Renal pelvis (tissue), 1 donor: ENCODE measurements at regions not wholly inside any gene's neighbourhood (a gene's known extent, or its start where the extent isn't known, plus 50 kb on each side); places are given as distances from the start of the nearest gene placed in this dataset.

Experiments
- DNase-seq: peaks from one replicate; pipeline ENCODE4 v3.0.0-alpha.2; 2013

DNA sequence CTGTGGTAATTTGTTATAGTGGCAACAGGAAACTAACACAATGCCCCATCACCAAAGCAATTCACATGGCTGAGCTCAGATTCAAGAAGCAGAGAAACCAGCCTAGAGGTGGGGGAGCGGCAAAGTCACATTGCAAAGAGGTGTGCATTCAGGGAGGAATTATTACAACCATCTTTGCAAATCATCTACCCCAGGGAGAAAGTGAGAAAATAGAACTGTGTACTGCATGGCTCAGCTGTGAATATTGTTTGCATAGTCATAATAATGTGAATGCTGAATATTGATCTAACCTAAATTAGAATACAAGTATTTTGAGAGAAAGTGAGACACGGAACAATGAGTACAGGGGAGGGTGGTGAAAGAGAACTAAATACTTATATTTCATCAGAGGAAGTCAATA lies 387.9 kb downstream of the BCOR start:
- DNase-seq: no peak

DNA sequence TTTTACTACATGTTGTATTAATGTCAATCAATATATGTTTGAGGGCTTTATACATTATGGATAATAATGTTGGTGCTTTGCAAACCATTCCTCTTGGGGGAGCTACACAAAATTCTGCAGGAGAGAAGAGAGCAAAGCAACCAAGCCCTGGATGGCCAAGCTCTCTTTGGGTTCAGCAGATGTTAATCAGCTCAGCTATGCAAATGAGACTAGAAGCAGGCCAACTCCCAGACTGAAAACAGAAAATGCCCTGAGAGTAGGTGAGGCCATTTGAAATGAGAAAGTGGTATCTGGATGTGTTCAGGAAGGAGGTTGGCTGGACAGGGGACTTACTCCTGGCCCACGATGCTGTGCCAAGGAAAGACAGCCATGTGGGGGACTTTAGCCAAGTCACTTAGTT lies 387.0 kb downstream of the BCOR start:
- no peak for DNase-seq

DNA sequence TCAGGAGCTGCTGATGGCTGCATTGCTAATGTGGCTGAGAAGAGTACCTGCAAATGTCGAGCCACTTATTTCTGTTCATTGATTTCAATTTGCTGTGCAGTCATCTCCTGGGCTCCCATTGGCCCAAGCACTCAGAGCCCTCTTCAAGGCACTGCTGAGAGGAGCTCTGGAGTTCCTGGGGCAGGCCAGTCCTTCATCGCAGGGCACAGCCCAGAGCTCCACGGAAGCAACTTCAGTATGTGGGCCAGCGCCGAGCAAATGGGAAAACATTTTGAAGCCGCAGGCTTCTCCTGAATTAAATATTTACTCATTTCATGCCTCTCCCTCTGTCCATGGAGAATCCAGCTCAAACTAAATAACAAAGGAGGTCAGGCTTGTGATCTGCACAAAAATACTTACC lies 383.3 kb downstream of the BCOR start:
- DNase-seq: no peak

GRCh38 chrX:39716401-39716800 lies 381.4 kb downstream of the BCOR start:
- no peak for DNase-seq

DNA sequence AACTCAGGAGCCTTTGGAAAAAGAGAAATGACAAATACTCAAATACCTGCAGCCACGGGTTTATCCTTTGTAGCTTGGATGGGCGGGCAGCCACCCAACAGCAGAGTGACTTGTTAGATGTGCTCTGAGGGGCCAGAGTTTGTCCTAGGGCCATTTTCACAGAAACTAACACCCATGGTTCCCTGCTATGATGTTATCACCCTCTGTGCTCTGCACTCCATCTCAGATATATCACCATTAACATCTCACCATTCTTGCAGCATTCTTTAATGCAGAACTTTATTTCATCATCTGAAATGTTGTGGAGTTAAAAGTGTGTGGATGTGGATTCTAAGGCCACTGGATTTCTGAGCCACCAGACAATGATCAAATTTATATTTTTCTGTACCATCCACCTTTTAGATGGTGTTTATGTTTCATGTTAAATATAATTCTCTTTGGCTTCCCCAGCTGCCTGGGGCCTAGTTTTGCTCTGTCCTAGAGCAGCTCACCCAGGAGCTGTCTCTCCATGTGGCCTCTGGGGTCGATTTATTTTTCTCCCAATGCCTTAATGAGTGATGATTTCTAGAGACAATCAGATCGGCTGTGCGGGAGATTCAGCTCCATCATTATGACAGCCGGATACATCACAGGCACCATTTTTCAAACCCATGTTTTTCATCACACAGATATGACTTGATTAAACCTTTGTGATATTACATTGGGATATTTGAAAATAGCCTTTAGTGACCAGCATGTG lies 380.8 kb downstream of the BCOR start:
- no peak for DNase-seq

GRCh38 chrX:39718981-39719380 lies 378.8 kb downstream of the BCOR start:
- DNase-seq: no peak

GRCh38 chrX:39720945-39721344 lies 376.8 kb downstream of the BCOR start:
- DNase-seq: no peak

- DNase-seq: no peak
Measured at GRCh38 chrX:39721566-39722279, 376.0 kb downstream of the BCOR start.

DNA sequence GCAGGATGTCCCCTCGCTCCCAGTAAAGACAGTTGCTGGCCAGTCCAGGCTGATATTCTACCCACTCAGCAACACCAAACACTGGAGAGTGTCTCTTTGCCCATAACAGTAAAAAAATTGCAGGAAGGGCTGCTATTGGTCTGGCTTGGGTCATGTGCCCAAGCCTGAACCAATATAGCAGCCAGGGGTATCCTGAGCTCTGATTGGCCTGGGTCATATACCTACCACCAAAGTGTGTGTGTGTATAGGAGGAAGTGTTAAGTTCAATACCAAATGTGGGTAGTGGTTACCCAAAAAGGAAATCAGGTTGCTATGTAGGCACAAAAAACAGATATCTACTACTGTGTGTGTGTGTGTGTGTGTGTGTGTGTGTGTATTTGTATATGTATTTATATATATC lies 373.2 kb downstream of the BCOR start:
- DNase-seq: no peak

DNA sequence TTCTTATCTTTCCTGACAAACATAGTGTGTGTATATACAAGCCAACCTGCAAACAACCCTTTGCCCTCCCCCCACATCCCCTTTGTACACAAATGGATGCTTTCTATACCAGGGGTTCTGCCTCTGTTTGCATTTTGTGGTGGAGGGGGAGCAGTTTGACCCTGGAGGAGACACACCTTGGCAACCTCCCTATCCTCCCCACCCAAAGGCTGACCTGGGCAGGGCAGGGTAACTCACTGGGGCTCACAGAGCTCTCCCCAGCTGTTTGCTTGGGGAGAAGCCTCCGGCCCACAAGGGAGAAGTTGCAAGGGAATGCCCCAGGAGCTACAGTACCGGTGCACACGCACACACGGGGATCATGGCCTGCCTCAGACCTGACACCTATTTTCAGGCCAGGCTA lies 372.6 kb downstream of the BCOR start:
- no peak for DNase-seq

DNA sequence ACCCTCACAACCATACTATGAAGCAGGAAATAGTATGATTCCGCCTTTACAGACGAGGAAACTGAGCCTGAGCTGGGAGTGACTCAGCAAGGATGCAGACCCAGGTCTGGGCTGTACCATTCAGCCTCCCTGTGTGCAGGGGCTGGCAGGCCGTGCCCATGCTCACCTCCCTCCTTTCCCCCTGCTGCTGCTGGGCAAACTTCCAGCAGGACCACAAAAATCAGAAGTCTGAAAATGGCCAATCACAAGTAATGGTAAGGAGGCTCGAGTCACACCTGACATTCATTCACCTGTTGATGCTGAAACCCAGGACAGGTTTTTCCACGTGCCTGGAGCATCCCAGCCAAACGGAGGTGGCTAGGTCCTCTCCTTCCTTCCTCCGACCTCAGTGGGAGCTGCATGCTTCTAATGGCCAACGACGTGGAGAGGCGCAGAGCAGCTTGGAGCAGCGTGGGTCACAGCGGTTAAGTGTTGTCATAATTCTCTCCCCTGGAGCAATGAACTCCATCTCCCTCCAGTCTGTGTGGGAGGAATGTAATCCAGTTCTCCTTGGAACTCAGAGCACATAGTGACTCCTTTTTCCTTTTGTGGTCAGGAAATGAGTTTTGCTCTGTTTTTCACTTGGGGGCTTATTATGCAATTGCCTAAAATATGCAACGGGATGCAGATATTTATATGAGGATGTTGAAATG lies 371.7 kb downstream of the BCOR start:
- peak; percentile 78 for DNase-seq

GRCh38 chrX:39726771-39727170 lies 371.0 kb downstream of the BCOR start:
- peak; percentile 66 for DNase-seq

GRCh38 chrX:39728025-39728424 lies 369.7 kb downstream of the BCOR start:
- no peak for DNase-seq

GRCh38 chrX:39728852-39729598 lies 368.7 kb downstream of the BCOR start:
- DNase-seq: no peak

- no peak for DNase-seq
Measured at GRCh38 chrX:39729981-39730661, 367.6 kb downstream of the BCOR start.

DNA sequence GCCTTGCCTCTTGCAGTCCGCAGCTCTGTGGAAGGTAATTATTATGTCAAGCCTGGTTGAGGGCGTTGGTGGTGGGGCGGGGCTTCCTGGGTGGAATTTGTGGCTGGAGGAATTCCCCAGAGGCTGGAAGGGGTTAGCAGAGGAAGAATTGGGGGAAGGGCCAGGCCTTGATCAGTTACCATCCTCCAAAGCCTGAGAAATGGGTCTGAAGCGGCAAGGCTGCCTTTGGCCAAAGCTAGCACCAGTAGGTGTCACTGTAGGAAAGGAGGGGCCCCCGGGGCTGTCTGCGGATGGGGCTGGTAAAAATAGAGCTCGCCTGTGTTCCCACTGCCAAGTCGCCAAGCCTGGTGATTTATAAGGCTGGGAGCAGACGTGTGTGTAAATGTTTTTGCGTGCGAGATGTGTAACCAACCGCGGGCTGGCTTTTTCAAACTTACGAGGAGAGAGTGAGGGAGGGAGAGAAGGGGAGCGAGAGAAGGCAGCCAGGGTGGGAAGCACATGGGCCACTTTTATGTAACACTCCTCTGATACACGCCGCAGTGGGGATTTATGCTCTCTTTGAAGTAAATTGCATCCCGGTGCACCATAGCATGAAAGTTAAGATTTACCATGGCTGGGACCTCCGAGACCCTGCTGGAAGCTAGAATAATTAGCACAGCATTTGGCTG lies 367.0 kb downstream of the BCOR start:
- peak; percentile 87 for DNase-seq

DNA sequence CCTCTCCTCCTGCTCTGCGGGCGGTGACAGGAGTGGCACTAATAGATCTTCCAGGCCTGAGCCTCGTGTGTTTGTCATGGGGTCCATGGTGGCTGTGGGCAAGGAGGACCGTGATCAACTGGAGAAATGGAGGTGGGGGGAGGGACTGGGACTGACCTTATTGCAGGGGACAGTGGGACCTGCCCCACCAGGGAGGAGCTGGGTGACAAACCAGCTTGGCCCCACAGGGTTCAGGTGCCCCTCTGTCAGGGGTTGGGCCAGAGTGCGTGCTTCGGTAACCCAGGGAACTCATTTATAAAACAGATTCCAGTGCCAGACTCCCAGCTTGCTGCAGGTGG lies 366.5 kb downstream of the BCOR start:
- DNase-seq: no peak

- DNase-seq: no peak
Measured at GRCh38 chrX:39731735-39732134, 366.0 kb downstream of the BCOR start.

DNA sequence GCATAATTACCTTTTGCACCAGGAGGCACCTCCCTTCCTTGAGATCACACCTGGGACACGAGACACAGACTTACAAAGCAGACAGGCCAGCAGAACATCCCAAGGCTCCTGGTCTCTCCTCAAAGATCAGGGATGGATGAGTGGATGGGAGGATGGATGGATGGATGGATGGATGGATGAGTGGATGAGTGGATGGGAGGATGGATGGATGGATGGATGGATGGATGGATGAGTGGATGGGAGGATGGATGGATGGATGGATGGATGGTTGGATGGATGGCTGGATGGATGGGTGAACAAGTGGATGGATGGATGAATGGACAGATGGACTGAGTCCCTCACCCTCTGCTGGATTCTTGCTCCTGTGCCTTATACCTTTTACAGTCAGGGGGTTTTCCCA lies 364.0 kb downstream of the BCOR start:
- no peak for DNase-seq

- no peak for DNase-seq
Measured at GRCh38 chrX:39734174-39734776, 363.5 kb downstream of the BCOR start.
